Cerebellar cortex (tissue), 1 donor: ENCODE measurements at regions not wholly inside any gene's neighbourhood (a gene's known extent, or its start where the extent isn't known, plus 50 kb on each side); places are given as distances from the start of the nearest gene placed in this dataset.
A peak's percentile ranks its signal among the peaks of the same experiment; 100 is the strongest.

Experiments
- DNase-seq: peaks from one replicate; pipeline ENCODE4 v3.0.0-alpha.2; 2015; ENCODE audit warnings: low spot score

DNA sequence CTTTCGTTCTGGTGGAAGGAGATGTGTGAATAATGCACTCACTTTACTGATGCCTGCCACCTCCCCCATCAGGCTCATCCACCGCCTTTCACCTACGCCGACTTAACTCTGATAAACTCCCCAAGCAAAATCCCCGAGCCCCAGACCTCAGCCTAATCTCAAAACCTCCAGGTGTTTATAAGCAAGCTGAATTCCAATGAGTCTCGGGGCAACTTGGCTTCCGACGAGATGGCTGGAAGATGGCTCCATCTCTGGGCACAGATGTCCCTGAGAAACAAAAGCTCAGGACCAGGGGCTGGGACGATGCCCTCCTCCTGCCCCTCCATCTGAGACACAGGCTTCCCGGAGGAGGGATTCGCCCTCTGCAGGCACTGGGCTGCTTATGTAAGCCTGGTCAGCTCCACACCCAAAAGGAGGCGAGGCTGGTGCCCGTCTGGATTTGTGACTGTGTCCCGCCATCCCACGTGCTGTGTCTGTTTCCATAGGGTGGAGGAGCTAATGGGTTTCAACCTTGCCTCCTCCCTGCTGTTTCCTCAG lies 386.4 kb upstream of the TNRC6C start:
- peak; percentile 67 for DNase-seq

DNA sequence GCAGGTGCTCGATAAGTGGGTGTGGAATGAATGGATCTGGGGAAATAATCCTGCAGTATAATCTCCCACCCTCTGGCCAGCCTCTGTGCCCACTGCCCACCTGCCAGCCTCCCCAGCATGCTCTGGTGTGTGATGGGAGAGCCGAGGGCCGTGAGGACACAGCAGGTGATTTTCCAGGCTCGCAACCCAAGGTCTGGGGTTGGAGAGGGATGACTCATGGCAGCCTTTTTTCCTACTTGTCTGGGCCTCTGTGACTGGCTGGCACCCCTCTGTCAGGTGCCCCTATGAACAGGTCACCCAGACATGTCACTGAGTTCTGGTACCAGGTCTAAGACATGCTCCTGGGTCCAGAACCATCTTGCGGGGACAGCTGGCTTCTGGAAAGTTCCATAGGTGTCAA lies 385.7 kb upstream of the TNRC6C start:
- DNase-seq: no peak

DNA sequence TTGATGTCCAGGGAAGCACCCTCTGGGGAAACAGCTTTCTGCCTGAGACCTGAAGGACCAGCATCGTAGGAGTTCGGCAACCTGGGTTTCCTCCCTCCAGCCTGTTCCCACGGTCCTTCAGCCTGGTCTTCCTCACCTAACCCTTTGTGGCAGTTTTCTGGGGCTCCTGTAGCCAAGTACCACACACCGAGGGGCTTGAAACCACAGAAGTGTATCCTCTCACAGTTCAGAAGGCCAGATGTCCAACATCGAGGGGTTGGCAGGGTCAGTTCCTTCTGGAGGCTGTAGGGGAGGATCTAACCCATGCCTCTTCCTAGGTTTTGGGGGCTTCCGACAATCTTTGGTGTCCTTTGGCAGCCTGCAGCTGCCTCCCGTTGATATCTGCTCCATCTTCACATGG lies 381.0 kb upstream of the TNRC6C start:
- DNase-seq: no peak

DNA sequence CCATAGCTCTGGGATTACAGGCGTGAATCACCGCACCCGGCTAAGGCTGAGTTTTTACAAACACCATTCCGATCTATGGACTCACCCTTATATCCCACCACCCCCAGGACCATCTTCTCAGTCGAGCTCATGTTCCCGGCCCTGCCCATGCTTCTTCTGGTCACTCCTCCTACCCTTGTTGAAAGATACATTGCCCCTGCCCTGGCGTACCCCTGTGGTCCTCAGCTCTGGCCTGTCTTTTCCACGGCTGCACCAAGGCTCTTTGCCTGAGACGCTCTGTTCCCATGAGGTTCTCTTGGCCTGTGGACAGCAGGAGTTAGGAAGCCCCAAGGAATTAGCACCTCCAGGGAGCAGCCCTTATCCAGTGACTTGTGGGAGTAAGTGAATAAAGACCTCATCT lies 379.4 kb upstream of the TNRC6C start:
- DNase-seq: no peak

DNA sequence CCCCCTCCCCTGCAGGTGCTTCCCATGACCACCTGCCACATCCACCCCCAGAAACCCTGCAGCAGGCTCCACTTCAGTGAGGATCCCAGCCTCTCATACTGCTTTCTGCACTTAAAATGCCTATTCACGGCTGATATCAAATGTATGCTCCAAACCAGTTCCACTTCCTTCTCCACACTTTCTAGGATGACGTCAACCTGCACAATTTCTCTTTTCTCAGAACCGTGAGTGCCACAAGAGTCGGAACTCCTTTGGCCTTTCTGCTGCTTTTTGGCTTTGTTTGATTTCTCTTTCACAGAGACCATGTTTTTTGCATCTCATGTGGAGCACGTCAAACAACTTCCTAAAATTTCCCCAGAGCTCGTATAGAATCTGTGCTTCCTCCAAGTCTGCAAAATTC lies 378.8 kb upstream of the TNRC6C start:
- no peak for DNase-seq

DNA sequence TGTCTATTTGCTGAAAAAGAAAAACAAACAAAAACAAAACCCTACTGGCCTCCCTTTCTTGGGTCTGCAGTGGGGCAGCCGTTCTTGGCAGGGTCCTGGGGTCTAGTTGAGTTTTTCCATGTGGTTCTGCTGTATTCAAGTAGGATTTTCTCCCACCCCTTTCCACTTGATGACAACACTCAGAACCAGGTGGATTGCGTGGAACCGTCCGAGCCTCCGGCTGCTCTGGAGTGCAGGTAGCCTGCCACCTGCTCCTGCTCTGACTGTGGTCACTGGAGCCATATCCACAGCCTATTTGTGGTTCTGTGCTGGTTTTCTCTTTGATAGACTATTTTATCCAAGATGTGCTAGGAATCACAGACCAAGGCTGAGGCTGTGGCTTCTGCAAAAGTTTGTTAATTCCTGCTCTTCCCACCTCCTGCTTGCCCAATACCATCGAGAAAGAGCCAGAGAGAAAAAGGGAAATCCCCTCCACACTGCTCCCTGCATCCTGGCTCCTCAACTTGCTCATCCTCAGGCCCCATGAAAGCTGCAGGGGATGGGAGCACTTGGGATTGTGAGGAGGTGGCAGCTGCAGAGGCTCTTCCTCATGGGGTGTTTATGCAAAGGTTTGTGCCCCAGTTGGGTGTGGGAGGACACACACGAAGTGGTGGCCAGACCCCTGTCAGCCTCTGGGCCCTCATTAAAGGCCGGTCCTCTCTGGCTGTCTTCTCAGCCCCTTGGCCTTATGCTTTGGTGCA lies 377.8 kb upstream of the TNRC6C start:
- no peak for DNase-seq

DNA sequence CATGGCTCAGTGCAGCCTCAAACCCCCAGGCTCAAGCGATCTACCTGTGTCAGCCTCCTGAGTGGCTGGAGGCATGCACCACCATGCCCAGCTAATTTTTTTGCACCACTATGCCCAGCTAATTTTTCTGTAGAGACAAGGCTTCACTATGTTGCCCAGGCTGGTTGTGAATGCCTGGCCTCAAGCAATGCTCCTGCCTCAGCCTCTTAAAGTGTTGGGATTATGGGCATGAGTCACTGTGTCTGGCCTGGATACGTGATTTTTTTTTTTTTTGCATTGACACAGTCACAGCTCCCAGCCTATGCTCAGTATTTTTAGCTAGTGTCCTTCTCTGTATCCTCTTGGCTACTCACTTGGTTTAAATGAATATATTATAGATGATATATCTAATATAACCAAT lies 377.0 kb upstream of the TNRC6C start:
- DNase-seq: no peak

DNA sequence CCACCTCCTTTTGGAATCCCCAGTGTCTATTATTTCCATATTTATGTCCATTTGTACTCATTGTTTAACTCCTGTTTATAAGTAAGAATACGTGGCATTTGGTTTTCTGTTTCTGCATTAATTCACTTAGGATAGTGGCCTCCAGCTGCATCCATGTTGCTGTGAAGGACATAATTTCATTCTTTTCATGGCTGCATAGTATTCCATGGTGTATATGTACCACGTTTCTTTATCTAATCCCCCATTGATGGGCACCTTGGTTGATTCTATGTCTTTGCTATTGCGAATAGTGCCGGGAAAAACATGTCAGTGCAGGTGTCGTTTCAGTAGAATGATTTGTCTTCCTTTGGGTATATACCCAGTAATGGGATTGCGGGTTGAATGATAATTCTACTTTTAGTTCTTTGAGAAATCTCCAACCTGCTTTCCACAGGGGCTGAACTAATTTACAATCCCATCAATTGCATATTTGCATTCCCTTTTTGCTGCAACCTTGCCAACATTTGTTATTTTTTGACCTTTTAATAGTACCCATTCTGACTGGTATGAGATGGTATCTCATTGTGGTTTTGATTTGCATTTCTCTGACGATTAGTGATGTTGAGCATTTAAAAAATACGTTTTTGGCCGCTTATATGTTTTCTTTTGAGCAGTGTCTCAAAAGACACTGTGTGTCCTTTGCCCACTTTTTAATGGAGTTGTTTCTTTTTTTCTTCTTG lies 373.2 kb upstream of the TNRC6C start:
- no peak for DNase-seq

DNA sequence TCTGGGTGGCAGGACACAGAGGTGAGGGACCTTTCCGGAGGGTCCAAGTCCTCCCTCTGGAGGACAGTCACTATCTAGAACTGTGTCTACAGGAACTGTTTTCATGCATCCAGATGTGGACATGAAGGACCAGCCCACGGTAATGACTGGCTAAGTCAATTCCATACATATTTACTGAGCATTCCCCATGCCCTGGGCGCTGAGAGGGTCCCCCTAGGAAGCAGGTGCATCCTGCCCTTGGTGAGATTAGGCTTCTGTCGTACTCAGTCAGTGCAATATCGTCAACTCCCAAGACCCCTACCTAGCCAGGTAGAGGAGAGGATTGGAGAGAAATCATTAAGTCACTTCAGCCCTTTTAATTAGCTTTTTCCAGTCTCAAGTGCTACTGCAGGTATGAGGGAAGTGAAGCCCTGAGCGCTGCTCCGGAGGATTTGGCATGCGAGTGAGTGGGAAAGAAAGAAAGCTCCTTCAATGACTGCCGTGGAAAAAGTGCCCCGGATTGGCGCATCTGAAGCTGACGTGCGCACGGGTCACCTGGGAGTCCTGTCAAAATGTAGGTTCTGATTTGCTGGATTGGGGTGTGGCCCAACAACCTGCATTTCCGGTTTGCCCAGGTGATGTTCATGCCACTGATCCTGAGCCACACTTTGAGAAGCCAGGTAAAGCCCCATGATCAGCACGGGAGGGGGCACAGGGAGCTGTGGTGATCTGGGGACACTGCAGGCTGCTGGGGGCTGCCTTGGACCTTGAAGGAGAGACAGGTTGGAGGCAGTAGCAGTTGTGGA lies 367.4 kb upstream of the TNRC6C start:
- no peak for DNase-seq

DNA sequence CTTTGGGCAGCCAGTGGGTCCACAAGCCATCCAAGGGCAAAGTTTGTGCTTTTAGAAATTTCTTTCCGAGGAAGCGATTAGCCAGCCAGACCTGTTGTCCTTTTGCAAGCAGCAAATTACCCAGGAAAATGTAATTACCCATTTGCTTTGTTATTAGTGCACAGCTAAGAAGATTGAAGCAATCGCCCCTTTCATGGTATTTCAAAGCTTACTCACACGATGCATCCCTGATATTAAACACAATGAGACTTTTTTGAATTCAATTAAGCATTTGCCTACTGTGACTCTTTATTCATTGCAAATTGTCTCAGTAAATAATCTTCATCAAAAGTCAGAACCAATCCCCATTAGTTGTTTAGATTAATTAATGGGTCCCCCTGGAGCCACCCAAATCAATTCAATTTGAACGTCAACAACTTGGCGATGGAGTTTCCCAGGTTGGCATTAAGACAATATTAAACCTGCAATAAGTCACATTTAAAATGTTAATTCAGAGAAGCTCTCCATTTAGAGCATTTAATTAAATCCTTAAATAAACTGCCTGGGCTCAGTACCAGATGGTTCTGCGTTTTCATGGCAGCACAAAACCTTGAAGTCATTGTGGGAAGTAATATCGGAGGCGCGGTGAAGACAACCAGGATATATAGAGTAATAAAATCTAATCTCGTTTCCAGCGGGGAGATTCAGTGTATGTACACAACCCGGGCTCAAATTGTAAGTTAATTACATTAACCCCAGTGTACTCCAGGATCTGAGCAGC lies 366.2 kb upstream of the TNRC6C start:
- no peak for DNase-seq

DNA sequence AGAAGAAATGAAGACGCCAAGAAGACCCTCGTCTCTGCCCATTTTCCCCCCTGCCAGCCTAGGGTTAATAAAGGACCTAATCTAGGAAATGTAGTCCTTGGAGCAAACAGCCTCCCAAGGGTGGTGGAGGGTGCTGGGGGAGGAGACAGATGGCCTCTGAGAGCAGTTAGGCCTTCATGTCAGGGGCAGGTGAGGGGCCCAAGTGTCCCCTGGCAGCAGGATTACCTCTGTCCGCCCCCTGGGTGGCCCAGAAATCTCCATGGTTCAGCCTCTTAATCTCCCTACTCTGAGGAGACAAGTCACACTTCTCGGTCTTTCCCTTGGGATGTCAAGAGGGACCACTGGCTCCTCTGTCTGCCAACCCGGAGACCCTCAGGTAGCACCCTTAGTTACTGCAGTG lies 365.4 kb upstream of the TNRC6C start:
- no peak for DNase-seq

DNA sequence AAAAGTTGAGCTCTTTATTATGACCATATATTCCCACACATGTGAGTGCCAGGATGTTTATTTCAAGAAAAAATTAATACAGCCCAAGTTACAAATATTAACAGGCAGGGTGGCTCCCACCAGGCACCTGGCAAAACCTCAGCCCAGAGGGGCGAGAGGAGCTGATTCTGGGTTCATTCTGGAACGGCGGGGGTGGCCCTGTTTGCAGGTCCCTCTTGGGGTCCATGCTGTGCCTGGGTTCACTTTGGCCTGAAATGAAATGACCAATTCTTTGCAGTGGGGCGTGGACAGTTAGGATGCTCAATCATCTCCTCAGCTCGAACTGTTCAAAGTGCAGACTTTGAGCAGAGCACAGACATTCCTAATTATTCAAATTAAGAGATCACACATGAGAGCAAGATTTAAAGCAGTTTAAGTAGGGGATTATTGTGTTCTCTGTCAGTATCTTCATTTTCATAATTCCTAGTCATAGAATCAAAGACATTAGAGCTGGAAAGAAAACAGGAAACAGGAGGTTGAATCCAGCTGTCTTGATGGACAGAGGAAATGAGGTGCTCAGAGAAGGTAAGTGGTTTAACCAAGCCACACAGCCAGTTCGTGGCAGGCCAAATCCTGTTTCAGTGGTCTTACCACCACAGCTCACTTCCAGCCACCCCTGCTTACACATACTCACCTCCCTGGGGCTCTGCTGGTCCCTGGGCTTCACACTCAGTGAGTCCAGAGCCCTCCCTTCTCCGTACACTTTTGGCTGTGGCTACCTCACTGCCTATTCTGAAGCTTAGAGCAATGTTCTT lies 363.9 kb upstream of the TNRC6C start:
- no peak for DNase-seq

DNA sequence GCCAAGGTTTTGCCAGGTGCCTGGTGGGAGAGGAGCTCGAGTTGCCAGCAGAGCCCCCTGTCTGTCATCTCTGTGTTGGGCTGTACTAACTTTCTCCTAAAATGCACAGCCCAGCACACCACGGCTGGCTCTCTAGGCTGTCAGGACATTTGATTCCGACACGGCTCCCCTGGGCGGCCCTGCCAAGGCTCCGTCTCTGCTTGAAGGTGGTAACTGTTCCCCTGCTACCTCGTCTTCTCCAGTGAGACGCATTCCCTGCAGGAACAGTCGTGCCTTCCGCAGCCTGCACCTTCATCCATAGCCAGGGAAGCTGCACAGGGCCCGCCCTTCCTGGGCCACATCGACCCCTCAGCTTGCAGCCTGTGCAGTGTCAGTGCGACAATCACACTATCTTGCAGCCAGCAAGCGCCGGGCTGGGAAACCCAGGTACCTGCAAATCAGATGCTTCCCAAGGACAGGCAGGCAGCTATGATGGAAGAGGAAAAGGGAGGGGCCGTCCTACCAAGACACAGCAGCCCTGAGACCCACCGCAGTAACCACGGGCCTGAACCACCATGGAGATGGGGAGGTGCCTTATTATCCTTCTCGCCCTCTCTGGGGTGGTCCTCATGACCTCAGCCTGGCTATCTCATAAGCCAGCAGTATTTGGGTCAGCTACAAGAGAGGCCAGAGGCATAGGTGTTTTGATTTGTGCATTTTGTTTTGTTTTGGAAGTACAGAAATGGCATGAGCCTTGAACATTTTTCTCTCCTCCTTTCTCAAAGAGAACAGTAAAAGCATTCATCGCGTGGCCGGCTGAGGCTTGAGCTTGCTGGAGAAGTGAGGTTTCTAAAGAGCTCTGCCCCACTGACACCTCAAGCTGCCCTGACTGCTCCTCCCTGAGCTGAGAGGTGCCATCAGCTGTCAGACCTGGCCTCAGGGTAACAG lies 361.7 kb upstream of the TNRC6C start:
- no peak for DNase-seq

DNA sequence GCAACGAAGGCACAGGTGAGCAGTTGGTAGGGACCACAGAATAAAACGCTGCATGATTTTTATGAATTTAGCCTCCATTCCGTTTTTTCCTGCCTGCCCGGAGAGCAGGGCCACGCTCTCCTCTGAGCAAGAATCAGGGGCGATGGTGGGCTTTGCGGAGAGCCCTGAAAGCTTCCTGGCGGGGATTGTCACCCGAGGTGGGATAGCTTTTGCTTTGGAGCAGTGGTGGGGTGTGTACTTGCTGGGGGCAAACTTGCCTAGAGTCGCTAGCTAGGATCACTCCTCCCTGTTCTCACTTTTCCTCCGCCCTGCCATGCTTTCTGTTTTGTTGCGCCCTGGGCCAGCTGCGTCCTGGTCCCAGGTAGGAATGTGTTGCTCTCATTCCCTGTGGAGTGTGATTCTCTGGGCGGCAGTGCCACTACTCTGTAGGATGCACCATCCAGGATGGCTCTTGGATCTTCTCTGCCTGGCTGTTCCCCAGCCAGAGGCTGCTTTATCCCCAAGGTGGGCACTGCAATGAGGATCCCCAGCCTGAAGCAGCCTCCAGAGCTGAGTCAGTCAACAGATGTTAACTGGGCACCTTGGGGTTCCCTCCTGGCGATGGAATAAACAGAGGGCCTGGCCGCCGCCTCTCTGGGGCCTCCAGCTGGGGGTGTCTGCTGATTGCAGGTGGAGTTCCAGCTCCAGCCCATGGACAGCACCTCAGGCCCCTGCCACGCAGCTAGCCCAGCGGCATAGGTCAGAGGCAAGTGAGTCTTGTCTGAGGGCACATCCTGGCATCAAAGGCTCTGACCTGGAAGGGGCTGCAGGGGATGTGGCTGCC lies 360.9 kb upstream of the TNRC6C start:
- no peak for DNase-seq

DNA sequence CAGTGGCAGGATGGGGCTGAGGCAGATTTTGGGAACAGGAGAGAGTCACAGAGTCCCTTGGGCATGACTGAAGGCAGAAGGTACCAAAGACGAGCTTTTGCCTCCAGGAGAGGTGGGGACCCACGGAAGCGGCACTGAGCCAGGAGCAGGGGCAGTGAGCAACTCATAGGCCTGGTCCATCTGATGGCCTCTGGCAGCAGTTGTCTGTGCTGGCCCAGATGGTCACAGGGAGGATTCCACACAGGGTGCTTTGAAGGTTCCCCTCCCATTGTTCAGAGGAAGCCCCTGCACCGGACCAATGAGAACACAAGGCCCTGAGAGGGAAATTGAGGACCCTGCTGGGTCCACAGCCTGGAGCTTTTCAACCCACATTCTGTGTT lies 360.3 kb upstream of the TNRC6C start:
- no peak for DNase-seq

DNA sequence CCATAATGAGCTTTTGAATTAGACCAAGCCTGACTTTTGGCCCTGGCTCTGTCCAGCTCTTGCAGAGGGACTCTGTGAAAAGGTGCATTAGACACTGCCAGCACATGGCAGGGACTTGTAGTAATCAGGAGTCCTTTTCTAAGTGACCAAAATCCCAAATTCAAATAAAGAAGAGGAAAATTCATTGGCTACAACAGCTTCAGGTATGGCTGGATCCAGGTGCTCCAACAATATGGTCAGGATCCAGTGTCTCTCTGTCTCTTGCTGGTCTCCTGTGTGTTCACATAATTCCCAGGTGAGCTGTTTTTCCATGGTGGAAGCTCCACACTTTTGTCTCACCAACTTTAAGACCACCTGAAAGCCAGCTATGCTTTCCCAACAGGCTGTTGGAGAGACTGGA lies 358.8 kb upstream of the TNRC6C start:
- DNase-seq: no peak

DNA sequence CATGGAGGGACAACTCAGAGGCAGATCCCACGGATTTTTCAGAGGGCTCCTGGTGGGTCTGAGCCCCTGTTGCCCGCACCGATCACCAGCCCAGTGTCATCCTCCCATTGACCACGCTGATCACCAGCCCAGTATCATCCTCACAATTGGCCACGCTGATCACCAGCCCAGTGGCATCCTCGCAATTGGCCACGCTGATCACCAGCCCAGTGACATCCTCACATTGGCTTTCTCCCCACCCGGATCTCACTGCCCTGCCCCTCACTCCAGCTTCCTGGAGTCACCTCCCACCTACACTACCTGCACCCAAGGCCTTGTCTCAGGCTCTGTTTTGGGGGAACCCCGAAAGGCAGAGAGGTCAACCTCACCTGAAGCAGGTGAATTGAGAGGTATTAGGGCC lies 358.2 kb upstream of the TNRC6C start:
- no peak for DNase-seq

DNA sequence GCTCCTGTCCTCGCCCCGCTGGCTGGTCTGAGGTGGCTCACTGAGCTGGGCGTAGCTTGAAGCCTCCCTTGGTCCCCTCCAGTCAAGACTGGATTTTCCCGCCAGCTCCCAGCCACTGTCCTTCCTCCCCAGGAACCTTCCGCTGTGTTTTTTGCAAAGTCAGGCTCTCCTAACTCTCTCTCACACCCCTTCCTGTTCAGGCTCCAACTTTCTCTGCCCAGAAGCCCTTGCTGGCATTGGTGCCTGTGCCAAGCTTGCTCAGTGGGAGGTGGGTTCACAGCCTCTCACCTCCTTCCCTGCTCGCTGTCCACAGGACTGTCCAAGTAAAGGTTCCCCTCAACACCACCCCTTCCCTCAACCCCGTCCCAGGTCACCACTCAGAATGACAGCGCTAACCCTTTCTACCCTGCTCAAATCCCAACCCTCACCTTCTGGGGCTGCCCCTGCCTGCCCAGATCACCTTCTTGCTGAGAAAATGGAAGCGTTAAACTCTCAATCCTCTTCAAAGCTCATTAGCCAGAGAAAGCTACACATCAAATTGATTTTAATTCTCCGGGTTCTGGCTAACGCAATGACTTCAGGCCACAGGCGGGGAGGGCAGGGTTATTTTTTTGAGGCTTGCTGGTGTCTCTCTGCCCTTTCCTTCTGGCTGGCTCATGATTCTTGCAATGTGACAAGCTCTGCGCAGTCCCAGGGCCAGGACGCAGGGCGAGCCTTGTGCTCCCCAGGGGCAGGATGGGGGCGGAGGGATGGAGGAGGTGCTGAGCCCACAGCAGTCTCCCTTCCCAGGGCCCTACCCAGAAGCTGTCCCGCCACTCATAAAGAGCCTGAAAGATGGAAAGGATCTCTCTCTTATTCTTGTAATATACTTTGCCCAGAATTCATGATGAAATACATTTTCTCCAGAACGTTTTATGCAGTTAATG lies 357.2 kb upstream of the TNRC6C start:
- DNase-seq: peak; percentile 34
